ENCODE measurements at regions not wholly inside any gene's neighbourhood (a gene's known extent, or its start where the extent isn't known, plus 50 kb on each side); places are given as distances from the start of the nearest gene placed in this dataset.

- no peak overlapping the region for H3K4me3 ChIP-seq (ENCODE audit: low read depth, low read length)
- DNase-seq (ENCODE audit: low read depth): no peak
- TF ChIP-seq MYC (IDR thresholded peaks at IDR 0.05; ENCODE audit: low read depth, low read length): no peak
- no peak for TF ChIP-seq POLR2A (IDR thresholded peaks at IDR 0.05; ENCODE audit: extremely low read depth, insufficient read length)
- no peak for TF ChIP-seq CTCF (IDR thresholded peaks at IDR 0.05; ENCODE audit: low read depth, low read length)
- TF ChIP-seq MAX (IDR thresholded peaks at IDR 0.05; ENCODE audit: low read depth, low read length): no peak
Observed at GRCh38 chr18:1999387-1999786, 571.9 kb downstream of the METTL4 start.

- H3K4me3 ChIP-seq (ENCODE audit: low read depth, low read length): no peak overlapping the region
- TF ChIP-seq MYC (IDR thresholded peaks at IDR 0.05; ENCODE audit: low read depth, low read length): no peak
- TF ChIP-seq MAX (IDR thresholded peaks at IDR 0.05; ENCODE audit: low read depth, low read length): no peak
- TF ChIP-seq POLR2A (IDR thresholded peaks at IDR 0.05; ENCODE audit: extremely low read depth, insufficient read length): no peak
- TF ChIP-seq CTCF (IDR thresholded peaks at IDR 0.05; ENCODE audit: low read depth, low read length): no peak
- no peak for DNase-seq (ENCODE audit: low read depth)
Observed at GRCh38 chr18:2002151-2002550, 569.2 kb downstream of the METTL4 start.

- TF ChIP-seq MAX (IDR thresholded peaks at IDR 0.05; ENCODE audit: low read depth, low read length): no peak
- no peak for TF ChIP-seq POLR2A (IDR thresholded peaks at IDR 0.05; ENCODE audit: extremely low read depth, insufficient read length)
- no peak for TF ChIP-seq MYC (IDR thresholded peaks at IDR 0.05; ENCODE audit: low read depth, low read length)
- TF ChIP-seq CTCF (IDR thresholded peaks at IDR 0.05; ENCODE audit: low read depth, low read length): no peak
- DNase-seq (ENCODE audit: low read depth): peak; percentile 53
- no peak overlapping the region for H3K4me3 ChIP-seq (ENCODE audit: low read depth, low read length)
Observed at GRCh38 chr18:2002604-2003003, 568.7 kb downstream of the METTL4 start.

GRCh38 chr18:2009942-2010697 is 561.2 kb downstream of the METTL4 start:
- no peak for DNase-seq (ENCODE audit: low read depth)
- TF ChIP-seq MAX (IDR thresholded peaks at IDR 0.05; ENCODE audit: low read depth, low read length) (no peak), CTCF (IDR thresholded peaks at IDR 0.05; ENCODE audit: low read depth, low read length) (no peak), MYC (IDR thresholded peaks at IDR 0.05; ENCODE audit: low read depth, low read length) (no peak), POLR2A (IDR thresholded peaks at IDR 0.05; ENCODE audit: extremely low read depth, insufficient read length) (no peak)
- H3K4me3 ChIP-seq (ENCODE audit: low read depth, low read length): no peak overlapping the region

GRCh38 chr18:2027016-2027415 is 544.3 kb downstream of the METTL4 start:
- no peak for TF ChIP-seq CTCF (IDR thresholded peaks at IDR 0.05; ENCODE audit: low read depth, low read length)
- no peak for TF ChIP-seq MYC (IDR thresholded peaks at IDR 0.05; ENCODE audit: low read depth, low read length)
- TF ChIP-seq POLR2A (IDR thresholded peaks at IDR 0.05; ENCODE audit: extremely low read depth, insufficient read length): no peak
- no peak for TF ChIP-seq MAX (IDR thresholded peaks at IDR 0.05; ENCODE audit: low read depth, low read length)
- H3K4me3 ChIP-seq (ENCODE audit: low read depth, low read length): no peak overlapping the region
- no peak for DNase-seq (ENCODE audit: low read depth)
